Activated naive CD4-positive, alpha-beta T cell treated with Interleukin-2 at 50 U/mL for 16 hours (primary cell): ENCODE measurements at regions not wholly inside any gene's neighbourhood (a gene's known extent, or its start where the extent isn't known, plus 50 kb on each side); places are given as distances from the start of the nearest gene placed in this dataset.
A peak's percentile ranks its signal among the peaks of the same experiment; 100 is the strongest.

Source experiments
- DNase-seq: peaks from one replicate; pipeline ENCODE4 v3.0.0-alpha.2; 2020

GRCh38 chrX:134747006-134747405, 50.0 kb downstream of the PABIR2 start:
- DNase-seq = no peak

GRCh38 chrX:134746410-134746785, 50.6 kb downstream of the PABIR2 start:
- no peak for DNase-seq

GRCh38 chrX:134745636-134746409, 51.2 kb downstream of the PABIR2 start:
- DNase-seq = no peak

- no peak for DNase-seq
Observed at GRCh38 chrX:134743091-134743490, 53.9 kb downstream of the PABIR2 start.

GRCh38 chrX:134742573-134742972, 54.4 kb downstream of the PABIR2 start:
- DNase-seq = no peak

- no peak for DNase-seq
Observed at GRCh38 chrX:134741746-134742145, 55.3 kb downstream of the PABIR2 start.

- DNase-seq = no peak
Observed at GRCh38 chrX:134738986-134739740, 57.8 kb downstream of the PABIR2 start.

GRCh38 chrX:134738445-134738844, 58.6 kb downstream of the PABIR2 start:
- DNase-seq = no peak

- DNase-seq = no peak
Observed at GRCh38 chrX:134737721-134738369, 59.2 kb downstream of the PABIR2 start.

GRCh38 chrX:134737061-134737460, 59.9 kb downstream of the PABIR2 start:
- DNase-seq = no peak

- no peak for DNase-seq
Observed at GRCh38 chrX:134736356-134736755, 60.6 kb downstream of the PABIR2 start.

- DNase-seq = no peak
Observed at GRCh38 chrX:134735015-134735414, 62.0 kb downstream of the PABIR2 start.

- DNase-seq = no peak
Observed at GRCh38 chrX:134734466-134734952, 62.5 kb downstream of the PABIR2 start.

- no peak for DNase-seq
Observed at GRCh38 chrX:134733591-134733990, 63.4 kb downstream of the PABIR2 start.

GRCh38 chrX:134732676-134733075, 64.3 kb downstream of the PABIR2 start:
- no peak for DNase-seq

- no peak for DNase-seq
Observed at GRCh38 chrX:134732152-134732551, 64.9 kb downstream of the PABIR2 start.

GRCh38 chrX:134727363-134727762, 69.1 kb upstream of the PLAC1 start:
- DNase-seq = no peak

GRCh38 chrX:134725103-134725690, 66.9 kb upstream of the PLAC1 start:
- DNase-seq = no peak

GRCh38 chrX:134721766-134722532, 63.7 kb upstream of the PLAC1 start:
- no peak for DNase-seq

- peak; percentile 8 for DNase-seq
Observed at GRCh38 chrX:134718966-134719317, 60.7 kb upstream of the PLAC1 start.

GRCh38 chrX:134718105-134718965, 60.1 kb upstream of the PLAC1 start:
- no peak for DNase-seq

- no peak for DNase-seq
Observed at GRCh38 chrX:134717698-134718097, 59.4 kb upstream of the PLAC1 start.
